SK-N-SH (cell line): ENCODE measurements at regions not wholly inside any gene's neighbourhood (a gene's known extent, or its start where the extent isn't known, plus 50 kb on each side); places are given as distances from the start of the nearest gene placed in this dataset.

Experiments used
- CTCF ChIA-PET: fragments of 300-600, 350-600 bp; formaldehyde crosslinking; extraction: SDS; loops from one replicate; lab custom pipeline; 2021; lab: Yijun Ruan, JAX
- POLR2A ChIA-PET: fragments of 350-600 bp; sonication (Branson Sonifier 250); formaldehyde crosslinking; extraction: SDS; loops from one replicate; lab custom pipeline; 2020; ENCODE audit warnings: antibody characterized with exemption, inconsistent platforms; lab: Yijun Ruan, JAX
- DNase-seq: peaks from one replicate; pipeline ENCODE4 v3.0.0; 2012
- H2AFZ ChIP-seq: fragments of 200-600 bp; sonication (generic); 2 replicates; pipeline ENCODE4 v1.8.1; 2016; ENCODE audit warnings: antibody characterized with exemption, mild to moderate bottlenecking, low read depth
- H3F3A ChIP-seq: fragments of 200-600 bp; sonication (generic); replicated peaks from 2 replicates; pipeline ENCODE3; 2016; ENCODE audit warnings: antibody characterized with exemption, mild to moderate bottlenecking; ENCODE audit not compliant: insufficient read depth
- H3K27ac ChIP-seq, 2 experiments: fragments of 200-500 bp in 1 of 2; fragments of 200-600 bp in 1 of 2; sonication (Bioruptor generic) in 1 of 2; sonication (generic), shearing (Covaris generic) in 1 of 2; 2 replicates each; pipeline versions ENCODE4 v1.5.1 to v1.6.1; 2014 to 2016; ENCODE audit warnings: low read depth in 2 of 2, inconsistent platforms in 1 of 2, low read length in 1 of 2, mild to moderate bottlenecking in 1 of 2, mixed read lengths in 1 of 2
- H3K27me3 ChIP-seq: fragments of 200-600 bp; sonication (generic), shearing (Covaris generic); 2 replicates; pipeline ENCODE4 v1.6.1; 2016; ENCODE audit warnings: mixed run types; ENCODE audit not compliant: insufficient read depth
- H3K36me3 ChIP-seq, 2 experiments: fragments of 200-500 bp in 1 of 2; fragments of 200-600 bp in 1 of 2; sonication (Bioruptor generic) in 1 of 2; sonication (generic) in 1 of 2; replicated peaks in 1 of 2; 2 replicates each; pipeline versions ENCODE3 to v1.5.1; 2014 to 2016; ENCODE audit warnings: low read length in 1 of 2, mild to moderate bottlenecking in 1 of 2; ENCODE audit not compliant: insufficient read depth in 2 of 2, control insufficient read depth in 1 of 2
- H3K4me1 ChIP-seq, 2 experiments: fragments of 200-500 bp in 1 of 2; fragments of 200-600 bp in 1 of 2; sonication (Bioruptor generic) in 1 of 2; sonication (generic), shearing (Covaris generic) in 1 of 2; 2 replicates each; pipeline versions ENCODE4 v1.5.1 to v1.6.1; 2014 to 2016; ENCODE audit warnings: low read depth in 1 of 2, low read length in 1 of 2, mixed run types in 1 of 2; ENCODE audit not compliant: insufficient read depth in 2 of 2, control insufficient read depth in 1 of 2
- H3K4me2 ChIP-seq: fragments of 200-600 bp; sonication (generic), shearing (Covaris generic); 2 replicates; pipeline ENCODE4 v1.6.1; 2017; ENCODE audit warnings: mixed run types
- H3K4me3 ChIP-seq, 2 experiments: fragments of 200-500 bp in 1 of 2; fragments of 200-600 bp in 1 of 2; sonication (Bioruptor generic) in 1 of 2; sonication (generic), shearing (Covaris generic) in 1 of 2; 2 replicates each; pipeline versions ENCODE4 v1.5.1 to v1.8.1; 2014 to 2016; ENCODE audit warnings: low read depth in 2 of 2, inconsistent platforms in 1 of 2, low read length in 1 of 2, mild to moderate bottlenecking in 1 of 2, mixed read lengths in 1 of 2, moderate library complexity in 1 of 2
- H3K79me2 ChIP-seq: fragments of 200-600 bp; sonication (generic); 2 replicates; pipeline ENCODE4 v1.8.1; 2017; ENCODE audit warnings: mild to moderate bottlenecking; ENCODE audit not compliant: insufficient read depth
- H3K9ac ChIP-seq: fragments of 200-600 bp; sonication (generic); 2 replicates; pipeline ENCODE4 v1.6.1; 2017; ENCODE audit warnings: mixed run types
- H3K9me2 ChIP-seq: fragments of 200-600 bp; sonication (generic); 2 replicates; pipeline ENCODE4 v1.6.1; 2017; ENCODE audit warnings: mixed run types
- H3K9me3 ChIP-seq: fragments of 200-600 bp; sonication (generic); 2 replicates; pipeline ENCODE4 v1.6.1; 2017; ENCODE audit warnings: mixed run types, mild to moderate bottlenecking, moderate library complexity
- H4K20me1 ChIP-seq: fragments of 200-600 bp; sonication (generic); 2 replicates; pipeline ENCODE4 v1.6.1; 2017; ENCODE audit warnings: mild to moderate bottlenecking, mixed run types; ENCODE audit not compliant: insufficient read depth
- CTCF ChIP-seq: fragments of 200-600 bp; sonication (generic); IDR thresholded peaks from 2 replicates; pipeline ENCODE4 v1.6.1; 2017; ENCODE audit warnings: antibody characterized with exemption, mild to moderate bottlenecking, moderate library complexity
- FOSL2 ChIP-seq: IDR thresholded peaks from 2 replicates; pipeline ENCODE4 v1.4.0; 2012; ENCODE audit warnings: low read depth, mild to moderate bottlenecking, moderate library complexity, borderline replicate concordance
- FOXJ3 ChIP-seq: sonication (generic); formaldehyde crosslinking; IDR thresholded peaks from 2 replicates; pipeline ENCODE4 v1.5.1; 2020; ENCODE audit warnings: mild to moderate bottlenecking, missing genetic modification reagents
- GATA2 ChIP-seq: sonication (generic); formaldehyde crosslinking; IDR thresholded peaks from 2 replicates; pipeline ENCODE4 v1.5.0; 2020; ENCODE audit warnings: mild to moderate bottlenecking, missing genetic modification reagents
- RAD21 ChIP-seq: IDR thresholded peaks from 2 replicates; pipeline ENCODE4 v1.6.1; 2012; ENCODE audit warnings: mild to moderate bottlenecking, low read length
- RFX5 ChIP-seq: IDR thresholded peaks from 2 replicates; pipeline ENCODE4 v1.6.1; 2012; ENCODE audit warnings: mild to moderate bottlenecking, improper control_type of control experiment, low read length
- SMC3 ChIP-seq: IDR thresholded peaks from 2 replicates; pipeline ENCODE4 v1.6.1; 2012; ENCODE audit warnings: low read depth, low read length, improper control_type of control experiment
- USF1 ChIP-seq: IDR thresholded peaks from 2 replicates; pipeline ENCODE4 v1.4.0; 2012; ENCODE audit warnings: low read depth, borderline replicate concordance
- WGBS: methylation state at CpG from one replicate; pipeline ENCODE4 v1.1.6; 2017; ENCODE audit warnings: low lambda C conversion rate; 5-methylcytosine and 5-hydroxymethylcytosine counted together

- H3K79me2 ChIP-seq, result no peaks in the 10 kb centered on the region
- no peaks in the 10 kb centered on the region for H4K20me1 ChIP-seq
- no peaks in the 10 kb centered on the region for H3F3A ChIP-seq
- POLR2A ChIA-PET, result no interaction called here
- H3K36me3 ChIP-seq, result no peaks in the 10 kb centered on the region
- H3K4me1 ChIP-seq, result peaks cover 0 to 18% of the 10 kb centered on the region in 2 experiments; a peak in 2 of 4 replicates
- no peak overlapping the region for H3K9ac ChIP-seq
- peak; percentile 46; the same call in 1 of the 2 replicates for TF ChIP-seq RFX5
- TF ChIP-seq RAD21, result no peak
- TF ChIP-seq, all 33 proteins: peak for 1
- CTCF ChIA-PET, result interaction anchor here (0.7 to 4.3 kb wide), 15 partner anchors 14 to 1667 kb away, joined by 3 to 36 read pairs (median 7); no protein-coding TSS in a partner anchor
- no peaks in the 10 kb centered on the region for H3K9me2 ChIP-seq
- no peak overlapping the region for H3K27ac ChIP-seq
- H3K9me3 ChIP-seq, result no peaks in the 10 kb centered on the region
- no peak for DNase-seq
- H2AFZ ChIP-seq, result no peak overlapping the region
- no peak overlapping the region for H3K4me2 ChIP-seq
- no peaks in the 10 kb centered on the region for H3K27me3 ChIP-seq
- no peak overlapping the region for H3K4me3 ChIP-seq
These were observed 286.4 kb upstream of the PARD3B start for GRCh38 chr2:204258890-204259289.

GRCh38 chr2:204260162-204260877 is 285.0 kb upstream of the PARD3B start:
- peak; percentile 69 for DNase-seq
- H4K20me1 ChIP-seq, result no peaks in the 10 kb centered on the region
- peak; percentile 67 for TF ChIP-seq SMC3
- TF ChIP-seq FOSL2, result no peak
- no peak for TF ChIP-seq GATA2 (CRISPR knock-in tag)
- TF ChIP-seq RAD21, result peak; percentile 75
- TF ChIP-seq FOXJ3 (CRISPR knock-in tag), result no peak
- no peak for TF ChIP-seq USF1
- peak; percentile 86 for TF ChIP-seq CTCF
- TF ChIP-seq, all 33 proteins: peak for 3
- Histone ChIP-seq H3K79me2 (no peaks in the 10 kb centered on the region), H3K9me2 (no peaks in the 10 kb centered on the region), H3K9me3 (no peaks in the 10 kb centered on the region), H3K36me3 (no peaks in the 10 kb centered on the region), H3K27me3 (no peaks in the 10 kb centered on the region), H3K9ac (no peak overlapping the region), H3K4me1 (peaks cover 0 to 18% of the 10 kb centered on the region in 2 experiments; a peak in 2 of 4 replicates), H3K4me2 (no peak overlapping the region), H2AFZ (no peak overlapping the region), H3F3A (no peaks in the 10 kb centered on the region), H3K4me3 (no peak overlapping the region; a peak in 1 of 4 replicates), H3K27ac (no peak overlapping the region; a peak in 1 of 4 replicates)
- ChIA-PET CTCF (interaction anchor here (0.5 to 4.3 kb wide), 47 partner anchors 9 to 1877 kb away, joined by 3 to 36 read pairs (median 3); no protein-coding TSS in a partner anchor), POLR2A (no interaction called here)
- 46% methylated on average over 9 of the region's 9 CpGs for WGBS
